CD4-positive, alpha-beta T cell treated with Interleukin-10 for 1 hour (primary cell): ENCODE measurements at regions not wholly inside any gene's neighbourhood (a gene's known extent, or its start where the extent isn't known, plus 50 kb on each side); places are given as distances from the start of the nearest gene placed in this dataset.
"Not testable (repeated sequence)": the region's sequence is repeated elsewhere in the genome, so short reads cannot be mapped to it uniquely, and the experiment has no call there.

Source experiments
- DNase-seq: peaks from one replicate; pipeline ENCODE4 v3.0.0-alpha.2; 2020

GRCh38 chr20:28562510-28562898 lies 2695.0 kb upstream of the DEFB115 start:
- no peak for DNase-seq

- not testable (repeated sequence) for DNase-seq
These were observed 2694.5 kb upstream of the DEFB115 start for GRCh38 chr20:28562899-28563521.

DNA sequence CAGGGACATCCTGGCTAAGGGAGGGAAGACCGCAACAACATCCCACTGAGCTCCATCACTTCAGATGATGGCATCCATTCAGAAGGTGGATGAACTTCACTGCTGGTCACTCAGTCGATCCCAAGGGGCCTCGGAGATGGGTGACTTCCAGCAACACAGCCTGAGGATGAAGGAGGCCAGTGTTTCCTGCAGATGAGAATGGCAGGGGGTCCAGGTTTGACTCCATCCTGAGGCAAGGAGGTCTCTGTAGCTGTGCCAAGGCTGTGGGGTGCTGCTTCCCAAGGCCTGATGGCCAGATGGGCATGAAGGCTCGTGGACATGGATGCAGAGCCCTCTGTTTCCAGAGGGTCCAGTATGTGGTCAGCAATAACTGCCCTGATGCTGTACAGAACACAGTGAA lies 2693.4 kb upstream of the DEFB115 start:
- not testable (repeated sequence) for DNase-seq

GRCh38 chr20:28564688-28565463 lies 2692.6 kb upstream of the DEFB115 start:
- DNase-seq, result not testable (repeated sequence)

GRCh38 chr20:28575991-28576390 lies 2681.5 kb upstream of the DEFB115 start:
- not testable (repeated sequence) for DNase-seq

- DNase-seq, result not testable (repeated sequence)
These were observed 2665.8 kb upstream of the DEFB115 start for GRCh38 chr20:28591680-28592079.

DNA sequence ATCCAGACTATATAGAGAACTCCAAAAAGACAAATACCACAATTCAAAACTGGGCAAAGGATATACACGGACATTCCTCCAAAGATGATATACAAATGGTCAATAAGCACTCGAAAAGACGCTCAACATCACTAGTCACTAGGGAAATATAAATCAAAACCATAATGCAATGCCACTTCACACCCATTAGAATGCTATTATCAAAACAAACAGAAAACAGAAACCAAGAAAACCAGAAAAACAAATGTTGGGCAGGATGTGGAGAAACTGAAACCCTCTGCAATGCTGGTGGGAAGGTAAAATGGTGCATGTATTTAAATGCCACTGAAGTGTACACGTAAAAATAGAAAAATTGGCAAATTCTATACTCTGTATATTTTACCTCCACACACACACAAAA lies 2664.1 kb upstream of the DEFB115 start:
- not testable (repeated sequence) for DNase-seq

GRCh38 chr20:28594476-28594875 lies 2663.0 kb upstream of the DEFB115 start:
- DNase-seq, result not testable (repeated sequence)

DNA sequence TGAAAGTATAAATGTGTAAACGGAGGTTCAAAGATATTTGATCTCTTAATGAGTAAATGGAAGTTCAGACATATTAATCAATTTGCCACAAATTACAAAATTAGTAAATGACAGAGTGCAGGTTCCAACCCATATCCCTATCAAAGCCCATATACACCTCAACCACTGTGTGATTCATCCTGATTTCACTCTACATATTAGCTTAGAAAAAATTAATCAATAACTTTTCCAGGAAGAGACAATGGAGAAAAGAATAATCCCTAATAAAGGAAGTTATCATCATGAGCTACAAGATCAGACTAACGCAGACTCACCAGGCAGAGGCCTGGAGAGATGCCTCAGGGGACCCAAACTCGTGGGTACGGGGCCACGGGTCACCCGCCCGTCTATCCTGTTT lies 2655.5 kb upstream of the DEFB115 start:
- DNase-seq, result not testable (repeated sequence)

- peak; percentile 89 for DNase-seq
These were observed 2654.9 kb upstream of the DEFB115 start for GRCh38 chr20:28602403-28603217.

- not testable (repeated sequence) for DNase-seq
These were observed 2654.3 kb upstream of the DEFB115 start for GRCh38 chr20:28603218-28603577.

DNA sequence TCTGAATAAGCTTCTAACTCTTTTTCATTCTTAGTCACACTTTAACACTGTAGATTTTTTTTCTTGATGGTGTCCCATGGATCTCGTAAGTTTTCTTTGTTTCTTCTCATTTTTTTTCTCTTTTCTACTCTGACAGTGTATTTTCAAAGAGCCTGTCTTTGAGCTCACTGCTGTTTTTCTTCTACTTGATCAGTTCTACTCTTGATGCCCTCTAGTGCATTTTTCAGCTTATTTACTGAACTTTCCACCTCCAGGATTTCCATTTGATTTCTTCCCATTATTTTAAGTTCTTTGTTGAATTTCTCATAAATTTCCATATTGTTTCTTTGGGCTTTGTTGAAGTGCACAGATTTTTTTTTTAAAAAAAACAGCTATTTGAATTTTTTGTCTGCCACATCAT lies 2641.1 kb upstream of the DEFB115 start:
- no peak for DNase-seq

- not testable (repeated sequence) for DNase-seq
These were observed 2637.4 kb upstream of the DEFB115 start for GRCh38 chr20:28619956-28620651.

DNA sequence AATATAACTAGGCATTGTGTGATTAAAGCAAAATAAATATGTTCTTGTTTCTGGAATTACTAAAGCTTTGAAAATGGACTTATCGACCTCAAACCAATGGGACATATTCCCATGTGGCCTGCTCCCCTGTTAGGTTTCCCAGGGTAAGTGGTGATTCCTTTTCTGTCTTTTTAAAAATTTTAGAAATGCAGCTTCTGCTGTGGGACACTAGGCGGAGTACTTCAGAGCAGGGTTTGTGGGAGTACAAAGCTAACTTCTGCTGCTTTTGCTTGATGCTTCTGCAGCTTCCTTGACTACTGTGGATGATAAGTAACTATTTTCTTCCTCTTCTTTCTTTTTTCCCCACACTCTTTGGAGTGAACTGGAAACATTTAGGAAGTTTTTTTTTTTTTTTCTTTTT lies 2632.4 kb upstream of the DEFB115 start:
- not testable (repeated sequence) for DNase-seq

DNA sequence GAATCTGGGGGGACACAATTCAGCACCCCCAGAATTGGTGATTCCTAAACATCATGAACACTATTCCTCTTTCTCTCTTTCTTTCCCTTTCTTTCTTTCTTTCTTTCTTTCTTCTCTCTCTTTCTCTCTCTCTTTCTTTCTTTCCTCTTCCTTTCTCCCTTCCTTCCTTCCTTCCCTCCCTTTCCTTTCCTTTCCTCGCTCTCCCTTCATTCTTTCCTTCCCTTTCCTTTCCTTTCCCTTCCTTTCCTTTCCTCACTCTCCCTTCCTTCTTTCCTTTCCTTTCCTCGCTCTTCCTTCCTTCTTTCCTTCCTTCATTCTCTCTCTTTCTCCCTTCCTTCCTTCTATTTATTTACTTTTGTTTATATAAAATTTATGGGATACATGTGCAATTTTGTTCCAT lies 2616.6 kb upstream of the DEFB115 start:
- DNase-seq, result not testable (repeated sequence)
